ENCODE measurements at regions not wholly inside any gene's neighbourhood (a gene's known extent, or its start where the extent isn't known, plus 50 kb on each side); places are given as distances from the start of the nearest gene placed in this dataset.
"Not testable (repeated sequence)": the region's sequence is repeated elsewhere in the genome, so short reads cannot be mapped to it uniquely, and the experiment has no call there.

GRCh38 chr6:115843945-115844344, 216.7 kb downstream of the FRK start:
- Mint-ChIP-seq H3K27ac (no peak overlapping the region), H3K27me3 (no peaks in the 10 kb centered on the region), H3K4me3 (no peak overlapping the region), H3K4me1 (no peaks in the 10 kb centered on the region), H3K36me3 (no peaks in the 10 kb centered on the region), H3K9me3 (peaks cover 0 to 4% (median 2%) of the 10 kb centered on the region in 7 donors)
- H3K27ac ChIP-seq (ENCODE audit: insufficient read depth, low read length, poor library complexity, severe bottlenecking), result no peak overlapping the region
- no peaks in the 10 kb centered on the region for H3K36me3 ChIP-seq (ENCODE audit: control insufficient read depth, insufficient read depth, low read length)
- no peak overlapping the region for H3K4me3 ChIP-seq (ENCODE audit: low read depth, low read length)
- no peaks in the 10 kb centered on the region for H3K27me3 ChIP-seq (ENCODE audit: control insufficient read depth, insufficient read depth, low read length)
- H3K4me1 ChIP-seq (ENCODE audit: control insufficient read depth, insufficient read depth, low read length, poor library complexity, severe bottlenecking), result no peaks in the 10 kb centered on the region
- no peaks in the 10 kb centered on the region for H3K9me3 ChIP-seq (ENCODE audit: control insufficient read depth in 2 of 2, low read length in 2 of 2)
- ATAC-seq (ENCODE audit: low read depth in 2 of 2), result no peak
- no peak for DNase-seq

DNA sequence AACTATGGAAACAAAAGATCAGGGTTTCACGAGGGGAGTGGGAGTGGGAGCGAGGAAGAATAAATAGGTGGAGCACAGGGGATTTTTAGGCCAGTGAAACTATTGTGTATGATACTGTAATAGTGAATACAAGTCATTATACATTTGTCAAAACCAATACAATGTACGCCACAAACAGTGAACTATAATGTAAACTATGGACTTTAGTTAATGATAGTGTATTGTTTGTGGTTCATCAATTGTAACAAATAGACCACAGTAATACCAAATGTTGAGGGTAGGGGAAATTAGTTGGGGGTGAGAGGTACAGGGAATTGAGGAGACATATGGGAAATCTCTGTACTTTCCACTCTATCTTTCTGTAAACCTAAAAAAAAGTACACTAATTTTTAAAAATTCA, 218.4 kb downstream of the FRK start:
- no peak overlapping the region for H3K27ac ChIP-seq (ENCODE audit: insufficient read depth, low read length, poor library complexity, severe bottlenecking)
- H3K27me3 ChIP-seq (ENCODE audit: control insufficient read depth, insufficient read depth, low read length), result no peaks in the 10 kb centered on the region
- H3K4me1 ChIP-seq (ENCODE audit: control insufficient read depth, insufficient read depth, low read length, poor library complexity, severe bottlenecking), result no peaks in the 10 kb centered on the region
- no peaks in the 10 kb centered on the region for H3K36me3 ChIP-seq (ENCODE audit: control insufficient read depth, insufficient read depth, low read length)
- no peaks in the 10 kb centered on the region for H3K9me3 ChIP-seq (ENCODE audit: control insufficient read depth in 2 of 2, low read length in 2 of 2)
- Mint-ChIP-seq H3K4me1 (no peaks in the 10 kb centered on the region), H3K27me3 (no peaks in the 10 kb centered on the region), H3K36me3 (no peaks in the 10 kb centered on the region), H3K4me3 (no peak overlapping the region), H3K9me3 (peaks cover 0 to 4% (median 0%) of the 10 kb centered on the region in 7 donors), H3K27ac (no peak overlapping the region)
- no peak for ATAC-seq (ENCODE audit: low read depth in 2 of 2)
- DNase-seq, result no peak
- no peak overlapping the region for H3K4me3 ChIP-seq (ENCODE audit: low read depth, low read length)

GRCh38 chr6:115839583-115840181, 221.0 kb downstream of the FRK start:
- H3K4me1 ChIP-seq (ENCODE audit: control insufficient read depth, insufficient read depth, low read length, poor library complexity, severe bottlenecking), result no peaks in the 10 kb centered on the region
- H3K27me3 ChIP-seq (ENCODE audit: control insufficient read depth, insufficient read depth, low read length), result no peaks in the 10 kb centered on the region
- Mint-ChIP-seq H3K4me3 (no peak overlapping the region), H3K4me1 (no peaks in the 10 kb centered on the region), H3K27ac (no peak overlapping the region), H3K27me3 (no peaks in the 10 kb centered on the region), H3K9me3 (peaks cover 0 to 5% (median 3%) of the 10 kb centered on the region in 7 donors), H3K36me3 (no peaks in the 10 kb centered on the region)
- DNase-seq (no peak), ATAC-seq (ENCODE audit: low read depth in 2 of 2) (no peak)
- H3K36me3 ChIP-seq (ENCODE audit: control insufficient read depth, insufficient read depth, low read length), result no peaks in the 10 kb centered on the region
- H3K4me3 ChIP-seq (ENCODE audit: low read depth, low read length), result no peak overlapping the region
- H3K27ac ChIP-seq (ENCODE audit: insufficient read depth, low read length, poor library complexity, severe bottlenecking), result no peak overlapping the region
- peaks cover 0 to 8% of the 10 kb centered on the region in 2 experiments for H3K9me3 ChIP-seq (ENCODE audit: control insufficient read depth in 2 of 2, low read length in 2 of 2)

- H3K9me3 ChIP-seq (ENCODE audit: control insufficient read depth in 2 of 2, low read length in 2 of 2), result peaks cover 0 to 8% of the 10 kb centered on the region in 2 experiments
- H3K36me3 Mint-ChIP-seq, result no peaks in the 10 kb centered on the region
- ATAC-seq (ENCODE audit: low read depth in 2 of 2), result no peak
- H3K9me3 Mint-ChIP-seq, result peaks cover 0 to 5% (median 3%) of the 10 kb centered on the region in 7 donors
- H3K4me1 ChIP-seq (ENCODE audit: control insufficient read depth, insufficient read depth, low read length, poor library complexity, severe bottlenecking), result no peaks in the 10 kb centered on the region
- no peak overlapping the region for H3K4me3 ChIP-seq (ENCODE audit: low read depth, low read length)
- H3K36me3 ChIP-seq (ENCODE audit: control insufficient read depth, insufficient read depth, low read length), result no peaks in the 10 kb centered on the region
- no peak overlapping the region for H3K4me3 Mint-ChIP-seq
- H3K27ac ChIP-seq (ENCODE audit: insufficient read depth, low read length, poor library complexity, severe bottlenecking), result no peak overlapping the region
- no peaks in the 10 kb centered on the region for H3K4me1 Mint-ChIP-seq
- no peaks in the 10 kb centered on the region for H3K27me3 Mint-ChIP-seq
- no peaks in the 10 kb centered on the region for H3K27me3 ChIP-seq (ENCODE audit: control insufficient read depth, insufficient read depth, low read length)
- DNase-seq, result no peak
- no peak overlapping the region for H3K27ac Mint-ChIP-seq
Measured at GRCh38 chr6:115838763-115839401, 221.8 kb downstream of the FRK start.

- no peaks in the 10 kb centered on the region for H3K4me1 Mint-ChIP-seq
- ATAC-seq (ENCODE audit: low read depth in 2 of 2), result no peak
- no peak overlapping the region for H3K27ac ChIP-seq (ENCODE audit: insufficient read depth, low read length, poor library complexity, severe bottlenecking)
- no peak overlapping the region for H3K4me3 ChIP-seq (ENCODE audit: low read depth, low read length)
- H3K27me3 Mint-ChIP-seq, result no peaks in the 10 kb centered on the region
- H3K4me1 ChIP-seq (ENCODE audit: control insufficient read depth, insufficient read depth, low read length, poor library complexity, severe bottlenecking), result no peaks in the 10 kb centered on the region
- H3K36me3 ChIP-seq (ENCODE audit: control insufficient read depth, insufficient read depth, low read length), result no peaks in the 10 kb centered on the region
- peaks cover 0 to 5% (median 3%) of the 10 kb centered on the region in 7 donors for H3K9me3 Mint-ChIP-seq
- H3K27ac Mint-ChIP-seq, result no peak overlapping the region
- H3K36me3 Mint-ChIP-seq, result no peaks in the 10 kb centered on the region
- no peaks in the 10 kb centered on the region for H3K27me3 ChIP-seq (ENCODE audit: control insufficient read depth, insufficient read depth, low read length)
- peaks cover 0 to 8% of the 10 kb centered on the region in 2 experiments for H3K9me3 ChIP-seq (ENCODE audit: control insufficient read depth in 2 of 2, low read length in 2 of 2)
- no peak overlapping the region for H3K4me3 Mint-ChIP-seq
- DNase-seq, result no peak
Measured at GRCh38 chr6:115838216-115838615, 222.5 kb downstream of the FRK start.

DNA sequence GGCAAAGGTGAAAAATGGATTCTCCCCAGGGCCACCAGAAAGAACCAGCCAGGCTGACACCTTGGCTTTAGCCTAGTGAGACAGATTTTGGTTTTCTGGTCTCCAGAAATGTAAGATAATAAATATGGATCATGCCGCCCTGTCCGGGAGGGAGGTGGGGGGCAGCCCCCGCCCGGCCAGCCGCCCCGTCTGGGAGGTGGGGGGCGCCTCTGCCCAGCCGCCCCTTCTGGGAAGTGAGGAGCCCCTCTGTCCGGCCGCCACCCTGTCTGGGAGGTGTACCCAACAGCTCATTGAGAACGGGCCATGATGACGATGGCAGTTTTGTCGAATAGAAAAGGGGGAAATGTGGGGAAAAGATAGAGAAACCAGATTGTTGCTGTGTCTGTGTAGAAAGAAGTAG, 224.3 kb downstream of the FRK start:
- ATAC-seq (ENCODE audit: low read depth in 2 of 2); H3K9me3 Mint-ChIP-seq; H3K4me1 Mint-ChIP-seq: not testable (repeated sequence)

GRCh38 chr6:115835314-115835713, 225.4 kb downstream of the FRK start:
- H3K27ac Mint-ChIP-seq, result no peak overlapping the region
- Histone ChIP-seq H3K4me3 (ENCODE audit: low read depth, low read length) (no peak overlapping the region), H3K27ac (ENCODE audit: insufficient read depth, low read length, poor library complexity, severe bottlenecking) (no peak overlapping the region), H3K4me1 (ENCODE audit: control insufficient read depth, insufficient read depth, low read length, poor library complexity, severe bottlenecking) (no peaks in the 10 kb centered on the region), H3K9me3 (ENCODE audit: control insufficient read depth in 2 of 2, low read length in 2 of 2) (peaks cover 0 to 8% of the 10 kb centered on the region in 2 experiments), H3K27me3 (ENCODE audit: control insufficient read depth, insufficient read depth, low read length) (no peaks in the 10 kb centered on the region), H3K36me3 (ENCODE audit: control insufficient read depth, insufficient read depth, low read length) (no peaks in the 10 kb centered on the region)
- no peaks in the 10 kb centered on the region for H3K27me3 Mint-ChIP-seq
- DNase-seq (no peak), ATAC-seq (ENCODE audit: low read depth in 2 of 2) (no peak)
- H3K36me3 Mint-ChIP-seq, result no peaks in the 10 kb centered on the region
- no peak overlapping the region for H3K4me3 Mint-ChIP-seq
- peaks cover 0 to 11% (median 3%) of the 10 kb centered on the region in 7 donors for H3K9me3 Mint-ChIP-seq
- H3K4me1 Mint-ChIP-seq, result no peaks in the 10 kb centered on the region

More for the DNA sequence above, 224.3 kb downstream of the FRK start:
- not testable (repeated sequence) for H3K27ac Mint-ChIP-seq; H3K27me3 ChIP-seq (ENCODE audit: control insufficient read depth, insufficient read depth, low read length); H3K9me3 ChIP-seq (ENCODE audit: control insufficient read depth in 2 of 2, low read length in 2 of 2); H3K36me3 ChIP-seq (ENCODE audit: control insufficient read depth, insufficient read depth, low read length); DNase-seq; H3K27ac ChIP-seq (ENCODE audit: insufficient read depth, low read length, poor library complexity, severe bottlenecking); H3K36me3 Mint-ChIP-seq; H3K27me3 Mint-ChIP-seq; H3K4me3 Mint-ChIP-seq; H3K4me1 ChIP-seq (ENCODE audit: control insufficient read depth, insufficient read depth, low read length, poor library complexity, severe bottlenecking); H3K4me3 ChIP-seq (ENCODE audit: low read depth, low read length)

- H3K9me3 ChIP-seq (ENCODE audit: control insufficient read depth in 2 of 2, low read length in 2 of 2); H3K4me1 Mint-ChIP-seq; ATAC-seq (ENCODE audit: low read depth in 2 of 2); H3K27ac ChIP-seq (ENCODE audit: insufficient read depth, low read length, poor library complexity, severe bottlenecking); H3K27me3 ChIP-seq (ENCODE audit: control insufficient read depth, insufficient read depth, low read length); H3K27ac Mint-ChIP-seq; H3K27me3 Mint-ChIP-seq; H3K4me3 ChIP-seq (ENCODE audit: low read depth, low read length); DNase-seq; H3K4me3 Mint-ChIP-seq; H3K36me3 Mint-ChIP-seq; H3K36me3 ChIP-seq (ENCODE audit: control insufficient read depth, insufficient read depth, low read length); H3K4me1 ChIP-seq (ENCODE audit: control insufficient read depth, insufficient read depth, low read length, poor library complexity, severe bottlenecking): not testable (repeated sequence)
- H3K9me3 Mint-ChIP-seq, result peaks cover 1 to 12% (median 3%) of the 10 kb centered on the region in 7 donors
Measured at GRCh38 chr6:115834542-115834941, 226.1 kb downstream of the FRK start.

Measured in CD4-positive, CD25-positive, alpha-beta regulatory T cell (primary cell).